HEK293 (cell line): ENCODE measurements at regions not wholly inside any gene's neighbourhood (a gene's known extent, or its start where the extent isn't known, plus 50 kb on each side); places are given as distances from the start of the nearest gene placed in this dataset.

Experiments used
- CTCF ChIA-PET: fragments of 350-600 bp; formaldehyde crosslinking; extraction: SDS; loops from one replicate; lab custom pipeline; 2021; ENCODE audit warnings: antibody characterized with exemption; lab: Yijun Ruan, JAX
- POLR2A ChIA-PET: fragments of 300-600 bp; formaldehyde crosslinking; extraction: SDS; loops from one replicate; lab custom pipeline; 2020; ENCODE audit warnings: antibody characterized with exemption, inconsistent platforms; lab: Yijun Ruan, JAX
- H3K27ac ChIP-seq: fragments of 200-500 bp; sonication (Bioruptor generic); 2 replicates; pipeline ENCODE4 v1.5.1; 2014; ENCODE audit warnings: low read depth, low read length, control low read depth, inconsistent platforms; ENCODE audit errors: extremely low read depth
- H3K36me3 ChIP-seq, 2 experiments: fragments of 200-500 bp in 1 of 2; sonication (Bioruptor generic) in 1 of 2; 1 replicate in 1 of 2; 2 replicates in 1 of 2; pipeline ENCODE4 v1.5.1; 2014 to 2017; ENCODE audit warnings: inconsistent platforms in 2 of 2, low read length in 2 of 2; ENCODE audit not compliant: control insufficient read depth in 2 of 2, insufficient read depth in 1 of 2
- H3K4me1 ChIP-seq: fragments of 200-500 bp; sonication (Bioruptor generic); 2 replicates; pipeline ENCODE4 v1.5.1; 2014; ENCODE audit warnings: mild to moderate bottlenecking, low read length, inconsistent platforms; ENCODE audit not compliant: control insufficient read depth, insufficient read depth
- H3K4me3 ChIP-seq: 2 replicates; pipeline ENCODE4 v1.5.1; 2011; ENCODE audit warnings: low read depth, mild to moderate bottlenecking, control low read depth, low read length, moderate library complexity
- H3K9me3 ChIP-seq: fragments of 200-500 bp; sonication (Bioruptor generic); 2 replicates; pipeline ENCODE4 v1.5.1; 2014; ENCODE audit warnings: low read depth, low read length, inconsistent platforms; ENCODE audit not compliant: control insufficient read depth, insufficient read depth
- HIC1 ChIP-seq: fragments of 450-650 bp; formaldehyde crosslinking; IDR thresholded peaks from 2 replicates; pipeline ENCODE4 v1.5.1; 2016; ENCODE audit warnings: missing biosample characterization, missing genetic modification characterization
- HOXD13 ChIP-seq: sonication (generic); formaldehyde crosslinking; IDR thresholded peaks from 2 replicates; pipeline ENCODE4 v1.8.0; 2022; ENCODE audit warnings: missing genetic modification reagents, borderline replicate concordance
- KLF1 ChIP-seq: fragments of 450-650 bp; formaldehyde crosslinking; IDR thresholded peaks from 2 replicates; pipeline ENCODE4 v1.5.1; 2016; ENCODE audit warnings: missing biosample characterization, missing genetic modification characterization
- SALL2 ChIP-seq: fragments of 450-650 bp; formaldehyde crosslinking; IDR thresholded peaks from 2 replicates; pipeline ENCODE4 v1.5.0; 2017; ENCODE audit warnings: missing biosample characterization, mild to moderate bottlenecking, missing genetic modification characterization, borderline replicate concordance
- ZNF18 ChIP-seq: fragments of 450-650 bp; formaldehyde crosslinking; IDR thresholded peaks from 2 replicates; pipeline ENCODE4 v1.5.1; 2016; ENCODE audit warnings: missing biosample characterization, missing genetic modification characterization
- ZNF19 ChIP-seq: fragments of 450-650 bp; formaldehyde crosslinking; IDR thresholded peaks from 2 replicates; pipeline ENCODE4; 2016; ENCODE audit warnings: missing biosample characterization, missing genetic modification characterization, low read depth
- ZNF202 ChIP-seq: fragments of 450-650 bp; formaldehyde crosslinking; IDR thresholded peaks from 2 replicates; pipeline ENCODE4 v1.5.1; 2016; ENCODE audit warnings: missing biosample characterization, missing genetic modification characterization, borderline replicate concordance
- ZNF223 ChIP-seq: fragments of 450-650 bp; formaldehyde crosslinking; IDR thresholded peaks from 2 replicates; pipeline ENCODE4 v1.5.1; 2016; ENCODE audit warnings: missing biosample characterization, missing genetic modification characterization
- ZNF274 ChIP-seq, 2 experiments: fragments of 200-500 bp in 1 of 2; fragments of 450-650 bp in 1 of 2; sonication (Bioruptor generic) in 1 of 2; formaldehyde crosslinking in 1 of 2; IDR thresholded peaks; 2 replicates each; pipeline versions ENCODE4 v1.5.1 to v1.6.1; 2014 to 2016; ENCODE audit warnings: borderline replicate concordance in 1 of 2, inconsistent platforms in 1 of 2, low read length in 1 of 2, missing biosample characterization in 1 of 2, missing genetic modification characterization in 1 of 2
- ZNF280C ChIP-seq: fragments of 450-650 bp; formaldehyde crosslinking; IDR thresholded peaks from 2 replicates; pipeline ENCODE4 v1.5.1; 2016; ENCODE audit warnings: missing biosample characterization, missing genetic modification characterization
- ZNF324 ChIP-seq: fragments of 450-650 bp; formaldehyde crosslinking; IDR thresholded peaks from 2 replicates; pipeline ENCODE4 v1.5.1; 2016; ENCODE audit warnings: missing biosample characterization, missing genetic modification characterization
- ZNF37A ChIP-seq: fragments of 450-650 bp; IDR thresholded peaks from 2 replicates; pipeline ENCODE4 v1.5.1; 2018; ENCODE audit warnings: missing biosample characterization, missing genetic modification characterization
- ZNF548 ChIP-seq: fragments of 450-650 bp; formaldehyde crosslinking; IDR thresholded peaks from 2 replicates; pipeline ENCODE4 v1.5.1; 2016; ENCODE audit warnings: missing biosample characterization, missing genetic modification characterization
- ZNF549 ChIP-seq: fragments of 450-650 bp; IDR thresholded peaks from 2 replicates; pipeline ENCODE4 v1.5.1; 2018; ENCODE audit warnings: missing biosample characterization, missing genetic modification characterization, mild to moderate bottlenecking, inconsistent platforms, moderate library complexity
- ZNF610 ChIP-seq: fragments of 450-650 bp; formaldehyde crosslinking; IDR thresholded peaks from 2 replicates; pipeline ENCODE4 v1.5.1; 2016; ENCODE audit warnings: missing biosample characterization, missing genetic modification characterization, borderline replicate concordance
- ZNF621 ChIP-seq: fragments of 450-650 bp; formaldehyde crosslinking; IDR thresholded peaks from 2 replicates; pipeline ENCODE4 v1.5.1; 2017; ENCODE audit warnings: missing biosample characterization, missing genetic modification characterization
- ZNF660 ChIP-seq: fragments of 450-650 bp; IDR thresholded peaks from 2 replicates; pipeline ENCODE4 v1.5.1; 2018; ENCODE audit warnings: missing biosample characterization, mild to moderate bottlenecking, missing genetic modification characterization
- ZNF76 ChIP-seq: fragments of 450-650 bp; formaldehyde crosslinking; IDR thresholded peaks from 2 replicates; pipeline ENCODE4; 2016; ENCODE audit warnings: low read depth, missing biosample characterization, missing genetic modification characterization, borderline replicate concordance
- TF ChIP-seq, protein P1 (sequence below): fragments of 450-650 bp; formaldehyde crosslinking; IDR thresholded peaks from 2 replicates; pipeline ENCODE4 v1.5.1; 2016; ENCODE audit warnings: missing biosample characterization, missing genetic modification characterization
- TF ChIP-seq, protein P2 (sequence below): fragments of 450-650 bp; formaldehyde crosslinking; IDR thresholded peaks from 2 replicates; pipeline ENCODE4 v1.5.1; 2016; ENCODE audit warnings: missing biosample characterization, missing genetic modification characterization, low read depth
- TF ChIP-seq, protein P3 (sequence below): fragments of 450-650 bp; formaldehyde crosslinking; IDR thresholded peaks from 2 replicates; pipeline ENCODE4 v1.5.1; 2016; ENCODE audit warnings: missing biosample characterization, missing genetic modification characterization

- no peak for TF ChIP-seq ZNF280C
- no peak for TF ChIP-seq ZNF548 (tag by site-specific recombination)
- TF ChIP-seq, protein P1, sequence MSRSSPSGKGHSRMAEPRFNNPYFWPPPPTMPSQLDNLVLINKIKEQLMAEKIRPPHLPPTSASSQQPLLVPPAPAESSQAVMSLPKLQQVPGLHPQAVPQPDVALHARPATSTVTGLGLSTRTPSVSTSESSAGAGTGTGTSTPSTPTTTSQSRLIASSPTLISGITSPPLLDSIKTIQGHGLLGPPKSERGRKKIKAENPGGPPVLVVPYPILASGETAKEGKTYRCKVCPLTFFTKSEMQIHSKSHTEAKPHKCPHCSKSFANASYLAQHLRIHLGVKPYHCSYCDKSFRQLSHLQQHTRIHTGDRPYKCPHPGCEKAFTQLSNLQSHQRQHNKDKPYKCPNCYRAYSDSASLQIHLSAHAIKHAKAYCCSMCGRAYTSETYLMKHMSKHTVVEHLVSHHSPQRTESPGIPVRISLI (tag by site-specific recombination) = no peak
- no peak for TF ChIP-seq ZNF549 (tag by site-specific recombination)
- no peak for TF ChIP-seq ZNF19
- no peak for TF ChIP-seq ZNF621 (tag by site-specific recombination)
- no peak for TF ChIP-seq ZNF660 (tag by site-specific recombination)
- TF ChIP-seq HIC1 = no peak
- TF ChIP-seq HOXD13 (CRISPR knock-in tag) = no peak
- no peak for TF ChIP-seq ZNF202
- TF ChIP-seq, protein P2, sequence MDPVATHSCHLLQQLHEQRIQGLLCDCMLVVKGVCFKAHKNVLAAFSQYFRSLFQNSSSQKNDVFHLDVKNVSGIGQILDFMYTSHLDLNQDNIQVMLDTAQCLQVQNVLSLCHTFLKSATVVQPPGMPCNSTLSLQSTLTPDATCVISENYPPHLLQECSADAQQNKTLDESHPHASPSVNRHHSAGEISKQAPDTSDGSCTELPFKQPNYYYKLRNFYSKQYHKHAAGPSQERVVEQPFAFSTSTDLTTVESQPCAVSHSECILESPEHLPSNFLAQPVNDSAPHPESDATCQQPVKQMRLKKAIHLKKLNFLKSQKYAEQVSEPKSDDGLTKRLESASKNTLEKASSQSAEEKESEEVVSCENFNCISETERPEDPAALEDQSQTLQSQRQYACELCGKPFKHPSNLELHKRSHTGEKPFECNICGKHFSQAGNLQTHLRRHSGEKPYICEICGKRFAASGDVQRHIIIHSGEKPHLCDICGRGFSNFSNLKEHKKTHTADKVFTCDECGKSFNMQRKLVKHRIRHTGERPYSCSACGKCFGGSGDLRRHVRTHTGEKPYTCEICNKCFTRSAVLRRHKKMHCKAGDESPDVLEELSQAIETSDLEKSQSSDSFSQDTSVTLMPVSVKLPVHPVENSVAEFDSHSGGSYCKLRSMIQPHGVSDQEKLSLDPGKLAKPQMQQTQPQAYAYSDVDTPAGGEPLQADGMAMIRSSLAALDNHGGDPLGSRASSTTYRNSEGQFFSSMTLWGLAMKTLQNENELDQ (tag by site-specific recombination) = no peak
These were observed 188.1 kb upstream of the WDFY3 start (continued) for GRCh38 chr4:85154591-85154990.

- no peak overlapping the region for H3K4me3 ChIP-seq
- TF ChIP-seq ZNF37A (tag by site-specific recombination) = no peak
- TF ChIP-seq ZNF18 (tag by site-specific recombination) = no peak
- TF ChIP-seq ZNF324 (tag by site-specific recombination) = no peak
- no peak for TF ChIP-seq ZNF223 (tag by site-specific recombination)
- TF ChIP-seq, protein P3, sequence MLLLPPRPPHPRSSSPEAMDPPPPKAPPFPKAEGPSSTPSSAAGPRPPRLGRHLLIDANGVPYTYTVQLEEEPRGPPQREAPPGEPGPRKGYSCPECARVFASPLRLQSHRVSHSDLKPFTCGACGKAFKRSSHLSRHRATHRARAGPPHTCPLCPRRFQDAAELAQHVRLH = no peak
- no peak for TF ChIP-seq KLF1 (tag by site-specific recombination)
- TF ChIP-seq ZNF610 (tag by site-specific recombination) = no peak
- no peak for TF ChIP-seq ZNF274 (IDR thresholded peaks at IDR 0.05; ENCODE audit: low read length)
- TF ChIP-seq ZNF274 (tag by site-specific recombination; IDR thresholded peaks at IDR 0.05; ENCODE audit: borderline replicate concordance) = no peak
- TF ChIP-seq ZNF76 (tag by site-specific recombination) = no peak
- TF ChIP-seq SALL2 = no peak
- H3K9me3 ChIP-seq = no peaks in the 10 kb centered on the region
- no peaks in the 10 kb centered on the region for H3K4me1 ChIP-seq
- CTCF ChIA-PET = interaction anchor here (1.1 kb wide), 1 partner anchor 10 kb away, joined by 3 read pairs; no protein-coding TSS in a partner anchor
- POLR2A ChIA-PET = no interaction called here
- no peak overlapping the region for H3K27ac ChIP-seq
- no peaks in the 10 kb centered on the region for H3K36me3 ChIP-seq
These were observed 199.3 kb upstream of the WDFY3 start for GRCh38 chr4:85165808-85166207.
